HepG2 (cell line): ENCODE measurements at regions not wholly inside any gene's neighbourhood (a gene's known extent, or its start where the extent isn't known, plus 50 kb on each side); places are given as distances from the start of the nearest gene placed in this dataset.

Experiments used
- ATAC-seq: fragments of 200-7000 bp; cut with Tn5 transposase; 3 replicates; pipeline ENCODE4 v1.9.1; 2020; ENCODE audit warnings: mild to moderate bottlenecking, moderate library complexity
- BruUV-seq: library from RNA; stranded (reverse); fragments of 400-500 nt; replicated peaks from 2 replicates; lab custom pipeline; 2021; lab: Mats Ljungman, UMichigan
- CTCF ChIA-PET: fragments of 300-600 bp; formaldehyde crosslinking; extraction: SDS; loops from one replicate; lab custom pipeline; 2021; ENCODE audit warnings: low total read pairs, inconsistent platforms, low intra/inter-chr PET ratio; lab: Yijun Ruan, JAX
- POLR2A ChIA-PET: fragments of 350-600 bp; sonication (Branson Sonifier 250); formaldehyde crosslinking; loops from one replicate; lab custom pipeline; 2020; ENCODE audit warnings: antibody characterized with exemption, inconsistent platforms; lab: Yijun Ruan, JAX
- DNase-seq: peaks from one replicate; pipeline ENCODE4 v3.0.0-alpha.2; 2015; ENCODE audit warnings: low spot score
- FAIRE-seq: peaks from 3 replicates; lab custom pipeline; 2011; peaks lifted over from hg19 to GRCh38; lab: Jason Lieb, UNC
- H2AFZ ChIP-seq: one replicate; pipeline ENCODE4 v1.6.1; 2011; ENCODE audit warnings: low read length, inconsistent platforms
- H3K27ac ChIP-seq: fragments of 300-600 bp; 3 replicates; pipeline ENCODE4 v1.8.0; 2011; ENCODE audit warnings: mixed run types, mild to moderate bottlenecking, mixed read lengths, low read length, inconsistent platforms; ENCODE audit not compliant: insufficient read depth; ENCODE audit errors: extremely low read length
- H3K27me3 ChIP-seq, 2 experiments: fragments of 200-600 bp in 1 of 2; 2 replicates in 1 of 2; 3 replicates in 1 of 2; pipeline versions ENCODE4 v1.6.0 to v1.8.0; 2011; ENCODE audit warnings: low read length in 2 of 2, mild to moderate bottlenecking in 2 of 2, moderate library complexity in 2 of 2, inconsistent platforms in 1 of 2; ENCODE audit not compliant: insufficient read depth in 2 of 2, control insufficient read depth in 1 of 2
- H3K36me3 ChIP-seq, 2 experiments: fragments of 200-600 bp in 1 of 2; replicated peaks in 1 of 2; 2 replicates in 1 of 2; 3 replicates in 1 of 2; pipeline versions ENCODE4 v1.5.1 to v1.8.0; 2011; ENCODE audit warnings: low read length in 2 of 2, inconsistent platforms in 1 of 2; ENCODE audit not compliant: insufficient read depth in 2 of 2, control insufficient read depth in 1 of 2
- H3K4me1 ChIP-seq: 2 replicates; pipeline ENCODE4 v1.5.1; 2012; ENCODE audit warnings: low read length, inconsistent platforms; ENCODE audit not compliant: insufficient read depth
- H3K4me2 ChIP-seq: 2 replicates; pipeline ENCODE4 v1.6.0; 2011; ENCODE audit warnings: low read depth, low read length, inconsistent platforms
- H3K4me3 ChIP-seq, 3 experiments: fragments of 200-600 bp in 1 of 3; sonication (generic), shearing (Covaris generic) in 1 of 3; replicated peaks in 1 of 3; 2 replicates each; pipeline ENCODE4 v1.5.1; 2011 to 2016; ENCODE audit warnings: low read length in 3 of 3, inconsistent platforms in 2 of 3, low read depth in 2 of 3, mild to moderate bottlenecking in 2 of 3, control low read depth in 1 of 3, mixed read lengths in 1 of 3; ENCODE audit not compliant: insufficient read depth in 1 of 3
- H3K79me2 ChIP-seq: one replicate; pipeline ENCODE4 v1.6.1; 2011; ENCODE audit warnings: low read length, inconsistent platforms; ENCODE audit not compliant: insufficient read depth
- H3K9ac ChIP-seq: 2 replicates; pipeline ENCODE4 v1.6.0; 2011; ENCODE audit warnings: mild to moderate bottlenecking, low read depth, low read length, inconsistent platforms; ENCODE audit not compliant: insufficient read depth
- H3K9me3 ChIP-seq: 2 replicates; pipeline ENCODE4 v1.5.1; 2012; ENCODE audit warnings: mild to moderate bottlenecking, low read length
- H4K20me1 ChIP-seq: 2 replicates; pipeline ENCODE4 v1.6.0; 2011; ENCODE audit warnings: inconsistent platforms, mild to moderate bottlenecking, low read length, moderate library complexity; ENCODE audit not compliant: insufficient read depth
- CENPX ChIP-seq: sonication (generic); formaldehyde crosslinking; IDR thresholded peaks from 2 replicates; pipeline ENCODE4 v1.9.0; 2021; ENCODE audit warnings: mild to moderate bottlenecking, missing genetic modification reagents, moderate library complexity
- EED ChIP-seq: sonication (generic); formaldehyde crosslinking; IDR thresholded peaks from 2 replicates; pipeline ENCODE4 v1.5.0; 2020; ENCODE audit warnings: mild to moderate bottlenecking, missing genetic modification reagents
- PHF8 ChIP-seq: sonication (generic); formaldehyde crosslinking; IDR thresholded peaks from 2 replicates; pipeline ENCODE4 v1.5.0; 2020; ENCODE audit warnings: missing genetic modification reagents
- ZNF224 ChIP-seq: sonication (generic); formaldehyde crosslinking; IDR thresholded peaks from 2 replicates; pipeline ENCODE4 v1.5.0; 2020; ENCODE audit warnings: mild to moderate bottlenecking, missing genetic modification reagents
- ZNF878 ChIP-seq: sonication (generic); formaldehyde crosslinking; IDR thresholded peaks from 2 replicates; pipeline ENCODE4 v1.8.1; 2023; ENCODE audit warnings: mild to moderate bottlenecking, missing genetic modification reagents, moderate library complexity
- ZSCAN21 ChIP-seq: sonication (generic); formaldehyde crosslinking; IDR thresholded peaks from 2 replicates; pipeline ENCODE4 v1.8.0; 2022; ENCODE audit warnings: mild to moderate bottlenecking, missing genetic modification reagents, moderate library complexity, borderline replicate concordance
- WGBS: methylation state at CpG from one replicate; pipeline ENCODE4 v1.1.6; 2017; ENCODE audit warnings: low lambda C conversion rate; 5-methylcytosine and 5-hydroxymethylcytosine counted together
- in situ Hi-C: cut with HindIII; loops from 2 replicates; pipeline ENCODE4 v1.10.0; 2017; ENCODE audit warnings: low pct_unique_long_range_greater_than_20kb; ENCODE audit not compliant: extremely low pct_ligation_motif_present
- intact Hi-C: fragments of 100-400 bp; cut with micrococcal nuclease; formaldehyde crosslinking; loops from one replicate; pipeline ENCODE4 v1.10.0; 2022; ENCODE audit not compliant: unreplicated experiment
- TF ChIP-seq, protein P1 (sequence below): IDR thresholded peaks from 2 replicates; pipeline ENCODE4 v1.6.1; 2018; ENCODE audit warnings: missing genetic modification reagents
- TF ChIP-seq, protein P2 (sequence below): sonication (generic); formaldehyde crosslinking; conservative IDR thresholded peaks from 2 replicates; pipeline ENCODE4 v1.8.1; 2023; ENCODE audit warnings: missing genetic modification reagents
- TF ChIP-seq, protein P3 (sequence below): sonication (generic); formaldehyde crosslinking; IDR thresholded peaks from 2 replicates; pipeline ENCODE4 v1.4.0; 2020; ENCODE audit warnings: missing genetic modification reagents
- TF ChIP-seq, protein P4 (sequence below): sonication (generic); formaldehyde crosslinking; IDR thresholded peaks from 2 replicates; pipeline ENCODE4 v1.4.0; 2020; ENCODE audit warnings: missing genetic modification reagents, borderline replicate concordance
- TF ChIP-seq, protein P5 (sequence below): sonication (generic); formaldehyde crosslinking; IDR thresholded peaks from 2 replicates; pipeline ENCODE4 v1.9.0; 2021; ENCODE audit warnings: missing genetic modification reagents, borderline replicate concordance

DNA sequence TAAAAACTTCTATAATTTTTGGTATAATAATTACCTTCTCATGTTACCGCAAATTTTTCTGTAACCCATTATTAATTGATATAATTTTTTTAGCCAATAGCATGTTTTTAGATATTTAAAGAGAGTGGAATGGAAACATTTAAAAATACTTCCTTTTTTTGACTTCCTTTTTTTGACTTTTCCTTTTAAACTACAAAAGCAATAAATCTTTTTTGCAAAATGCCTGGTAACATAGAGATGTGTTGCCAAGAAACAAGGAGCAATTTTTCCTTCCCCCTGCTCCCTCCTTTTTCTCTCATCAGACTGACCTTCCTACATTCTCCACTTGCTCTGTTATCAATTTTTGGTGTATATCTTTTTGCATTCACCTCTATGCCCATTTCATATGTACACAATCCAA, 666.2 kb downstream of the ADGRL2 start:
- intact Hi-C loops (no loop called here), in situ Hi-C loops (no loop called here)
- CTCF ChIA-PET: no interaction called here
- no TSS peak for BruUV-seq
- WGBS: 68% methylated on average over 1 of the region's 1 CpG
- Histone ChIP-seq H3K79me2 (no peaks in the 10 kb centered on the region), H2AFZ (no peak overlapping the region), H3K9ac (no peak overlapping the region), H3K27ac (no peak overlapping the region), H3K4me3 (no peak overlapping the region), H3K4me1 (no peaks in the 10 kb centered on the region), H3K9me3 (peaks cover 71% of the 10 kb centered on the region), H4K20me1 (no peaks in the 10 kb centered on the region), H3K36me3 (no peaks in the 10 kb centered on the region), H3K4me2 (no peak overlapping the region), H3K27me3 (no peaks in the 10 kb centered on the region)
- DNase-seq (no peak), ATAC-seq (no peak), FAIRE-seq (no peak)
- POLR2A ChIA-PET: no interaction called here
- TF ChIP-seq, protein P1, sequence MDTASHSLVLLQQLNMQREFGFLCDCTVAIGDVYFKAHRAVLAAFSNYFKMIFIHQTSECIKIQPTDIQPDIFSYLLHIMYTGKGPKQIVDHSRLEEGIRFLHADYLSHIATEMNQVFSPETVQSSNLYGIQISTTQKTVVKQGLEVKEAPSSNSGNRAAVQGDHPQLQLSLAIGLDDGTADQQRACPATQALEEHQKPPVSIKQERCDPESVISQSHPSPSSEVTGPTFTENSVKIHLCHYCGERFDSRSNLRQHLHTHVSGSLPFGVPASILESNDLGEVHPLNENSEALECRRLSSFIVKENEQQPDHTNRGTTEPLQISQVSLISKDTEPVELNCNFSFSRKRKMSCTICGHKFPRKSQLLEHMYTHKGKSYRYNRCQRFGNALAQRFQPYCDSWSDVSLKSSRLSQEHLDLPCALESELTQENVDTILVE (CRISPR knock-in tag): no peak
- TF ChIP-seq, protein P2, sequence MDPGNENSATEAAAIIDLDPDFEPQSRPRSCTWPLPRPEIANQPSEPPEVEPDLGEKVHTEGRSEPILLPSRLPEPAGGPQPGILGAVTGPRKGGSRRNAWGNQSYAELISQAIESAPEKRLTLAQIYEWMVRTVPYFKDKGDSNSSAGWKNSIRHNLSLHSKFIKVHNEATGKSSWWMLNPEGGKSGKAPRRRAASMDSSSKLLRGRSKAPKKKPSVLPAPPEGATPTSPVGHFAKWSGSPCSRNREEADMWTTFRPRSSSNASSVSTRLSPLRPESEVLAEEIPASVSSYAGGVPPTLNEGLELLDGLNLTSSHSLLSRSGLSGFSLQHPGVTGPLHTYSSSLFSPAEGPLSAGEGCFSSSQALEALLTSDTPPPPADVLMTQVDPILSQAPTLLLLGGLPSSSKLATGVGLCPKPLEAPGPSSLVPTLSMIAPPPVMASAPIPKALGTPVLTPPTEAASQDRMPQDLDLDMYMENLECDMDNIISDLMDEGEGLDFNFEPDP (CRISPR knock-in tag): no peak
- TF ChIP-seq, protein P3, sequence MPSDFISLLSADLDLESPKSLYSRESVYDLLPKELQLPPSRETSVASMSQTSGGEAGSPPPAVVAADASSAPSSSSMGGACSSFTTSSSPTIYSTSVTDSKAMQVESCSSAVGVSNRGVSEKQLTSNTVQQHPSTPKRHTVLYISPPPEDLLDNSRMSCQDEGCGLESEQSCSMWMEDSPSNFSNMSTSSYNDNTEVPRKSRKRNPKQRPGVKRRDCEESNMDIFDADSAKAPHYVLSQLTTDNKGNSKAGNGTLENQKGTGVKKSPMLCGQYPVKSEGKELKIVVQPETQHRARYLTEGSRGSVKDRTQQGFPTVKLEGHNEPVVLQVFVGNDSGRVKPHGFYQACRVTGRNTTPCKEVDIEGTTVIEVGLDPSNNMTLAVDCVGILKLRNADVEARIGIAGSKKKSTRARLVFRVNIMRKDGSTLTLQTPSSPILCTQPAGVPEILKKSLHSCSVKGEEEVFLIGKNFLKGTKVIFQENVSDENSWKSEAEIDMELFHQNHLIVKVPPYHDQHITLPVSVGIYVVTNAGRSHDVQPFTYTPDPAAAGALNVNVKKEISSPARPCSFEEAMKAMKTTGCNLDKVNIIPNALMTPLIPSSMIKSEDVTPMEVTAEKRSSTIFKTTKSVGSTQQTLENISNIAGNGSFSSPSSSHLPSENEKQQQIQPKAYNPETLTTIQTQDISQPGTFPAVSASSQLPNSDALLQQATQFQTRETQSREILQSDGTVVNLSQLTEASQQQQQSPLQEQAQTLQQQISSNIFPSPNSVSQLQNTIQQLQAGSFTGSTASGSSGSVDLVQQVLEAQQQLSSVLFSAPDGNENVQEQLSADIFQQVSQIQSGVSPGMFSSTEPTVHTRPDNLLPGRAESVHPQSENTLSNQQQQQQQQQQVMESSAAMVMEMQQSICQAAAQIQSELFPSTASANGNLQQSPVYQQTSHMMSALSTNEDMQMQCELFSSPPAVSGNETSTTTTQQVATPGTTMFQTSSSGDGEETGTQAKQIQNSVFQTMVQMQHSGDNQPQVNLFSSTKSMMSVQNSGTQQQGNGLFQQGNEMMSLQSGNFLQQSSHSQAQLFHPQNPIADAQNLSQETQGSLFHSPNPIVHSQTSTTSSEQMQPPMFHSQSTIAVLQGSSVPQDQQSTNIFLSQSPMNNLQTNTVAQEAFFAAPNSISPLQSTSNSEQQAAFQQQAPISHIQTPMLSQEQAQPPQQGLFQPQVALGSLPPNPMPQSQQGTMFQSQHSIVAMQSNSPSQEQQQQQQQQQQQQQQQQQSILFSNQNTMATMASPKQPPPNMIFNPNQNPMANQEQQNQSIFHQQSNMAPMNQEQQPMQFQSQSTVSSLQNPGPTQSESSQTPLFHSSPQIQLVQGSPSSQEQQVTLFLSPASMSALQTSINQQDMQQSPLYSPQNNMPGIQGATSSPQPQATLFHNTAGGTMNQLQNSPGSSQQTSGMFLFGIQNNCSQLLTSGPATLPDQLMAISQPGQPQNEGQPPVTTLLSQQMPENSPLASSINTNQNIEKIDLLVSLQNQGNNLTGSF: no peak
- TF ChIP-seq, protein P4, sequence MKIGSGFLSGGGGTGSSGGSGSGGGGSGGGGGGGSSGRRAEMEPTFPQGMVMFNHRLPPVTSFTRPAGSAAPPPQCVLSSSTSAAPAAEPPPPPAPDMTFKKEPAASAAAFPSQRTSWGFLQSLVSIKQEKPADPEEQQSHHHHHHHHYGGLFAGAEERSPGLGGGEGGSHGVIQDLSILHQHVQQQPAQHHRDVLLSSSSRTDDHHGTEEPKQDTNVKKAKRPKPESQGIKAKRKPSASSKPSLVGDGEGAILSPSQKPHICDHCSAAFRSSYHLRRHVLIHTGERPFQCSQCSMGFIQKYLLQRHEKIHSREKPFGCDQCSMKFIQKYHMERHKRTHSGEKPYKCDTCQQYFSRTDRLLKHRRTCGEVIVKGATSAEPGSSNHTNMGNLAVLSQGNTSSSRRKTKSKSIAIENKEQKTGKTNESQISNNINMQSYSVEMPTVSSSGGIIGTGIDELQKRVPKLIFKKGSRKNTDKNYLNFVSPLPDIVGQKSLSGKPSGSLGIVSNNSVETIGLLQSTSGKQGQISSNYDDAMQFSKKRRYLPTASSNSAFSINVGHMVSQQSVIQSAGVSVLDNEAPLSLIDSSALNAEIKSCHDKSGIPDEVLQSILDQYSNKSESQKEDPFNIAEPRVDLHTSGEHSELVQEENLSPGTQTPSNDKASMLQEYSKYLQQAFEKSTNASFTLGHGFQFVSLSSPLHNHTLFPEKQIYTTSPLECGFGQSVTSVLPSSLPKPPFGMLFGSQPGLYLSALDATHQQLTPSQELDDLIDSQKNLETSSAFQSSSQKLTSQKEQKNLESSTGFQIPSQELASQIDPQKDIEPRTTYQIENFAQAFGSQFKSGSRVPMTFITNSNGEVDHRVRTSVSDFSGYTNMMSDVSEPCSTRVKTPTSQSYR: no peak
- TF ChIP-seq, protein P5, sequence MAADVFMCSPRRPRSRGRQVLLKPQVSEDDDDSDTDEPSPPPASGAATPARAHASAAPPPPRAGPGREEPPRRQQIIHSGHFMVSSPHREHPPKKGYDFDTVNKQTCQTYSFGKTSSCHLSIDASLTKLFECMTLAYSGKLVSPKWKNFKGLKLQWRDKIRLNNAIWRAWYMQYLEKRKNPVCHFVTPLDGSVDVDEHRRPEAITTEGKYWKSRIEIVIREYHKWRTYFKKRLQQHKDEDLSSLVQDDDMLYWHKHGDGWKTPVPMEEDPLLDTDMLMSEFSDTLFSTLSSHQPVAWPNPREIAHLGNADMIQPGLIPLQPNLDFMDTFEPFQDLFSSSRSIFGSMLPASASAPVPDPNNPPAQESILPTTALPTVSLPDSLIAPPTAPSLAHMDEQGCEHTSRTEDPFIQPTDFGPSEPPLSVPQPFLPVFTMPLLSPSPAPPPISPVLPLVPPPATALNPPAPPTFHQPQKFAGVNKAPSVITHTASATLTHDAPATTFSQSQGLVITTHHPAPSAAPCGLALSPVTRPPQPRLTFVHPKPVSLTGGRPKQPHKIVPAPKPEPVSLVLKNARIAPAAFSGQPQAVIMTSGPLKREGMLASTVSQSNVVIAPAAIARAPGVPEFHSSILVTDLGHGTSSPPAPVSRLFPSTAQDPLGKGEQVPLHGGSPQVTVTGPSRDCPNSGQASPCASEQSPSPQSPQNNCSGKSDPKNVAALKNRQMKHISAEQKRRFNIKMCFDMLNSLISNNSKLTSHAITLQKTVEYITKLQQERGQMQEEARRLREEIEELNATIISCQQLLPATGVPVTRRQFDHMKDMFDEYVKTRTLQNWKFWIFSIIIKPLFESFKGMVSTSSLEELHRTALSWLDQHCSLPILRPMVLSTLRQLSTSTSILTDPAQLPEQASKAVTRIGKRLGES (CRISPR knock-in tag): no peak
- TF ChIP-seq ZNF224 (no peak), ZSCAN21 (CRISPR knock-in tag) (no peak), CENPX (CRISPR knock-in tag) (no peak), PHF8 (CRISPR knock-in tag) (no peak), EED (CRISPR knock-in tag) (no peak), ZNF878 (CRISPR knock-in tag) (no peak)
